GM18508 (cell line): ENCODE measurements at regions not wholly inside any gene's neighbourhood (a gene's known extent, or its start where the extent isn't known, plus 50 kb on each side); places are given as distances from the start of the nearest gene placed in this dataset.

Experiments used
- ATAC-seq: cut with Tn5 transposase; IDR thresholded peaks from one replicate; pipeline ENCODE4 v1.9.1; 2021; ENCODE audit warnings: moderate number of reproducible peaks; ENCODE audit not compliant: insufficient read depth, unreplicated experiment

DNA sequence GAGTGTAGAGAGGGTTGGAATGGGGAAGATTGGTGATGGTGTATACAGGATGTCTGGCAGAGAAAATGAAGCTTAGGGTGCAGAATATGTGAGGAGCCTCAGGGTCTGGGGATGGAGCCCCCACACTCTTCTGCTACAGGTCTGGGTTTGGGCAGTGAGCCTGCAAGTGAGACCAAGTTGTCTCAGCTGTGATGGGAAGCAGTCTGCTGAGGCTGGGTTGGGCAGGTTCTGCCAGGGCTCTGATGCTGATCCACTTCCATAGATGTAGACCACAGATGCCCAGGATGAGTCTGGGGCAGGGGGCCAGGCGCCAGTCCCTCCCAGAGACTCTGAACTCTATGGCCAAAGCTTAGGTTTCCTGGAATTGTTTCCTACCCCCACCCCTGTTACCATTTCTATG is 516.9 kb downstream of the PTPRU start:
- no peak for ATAC-seq

DNA sequence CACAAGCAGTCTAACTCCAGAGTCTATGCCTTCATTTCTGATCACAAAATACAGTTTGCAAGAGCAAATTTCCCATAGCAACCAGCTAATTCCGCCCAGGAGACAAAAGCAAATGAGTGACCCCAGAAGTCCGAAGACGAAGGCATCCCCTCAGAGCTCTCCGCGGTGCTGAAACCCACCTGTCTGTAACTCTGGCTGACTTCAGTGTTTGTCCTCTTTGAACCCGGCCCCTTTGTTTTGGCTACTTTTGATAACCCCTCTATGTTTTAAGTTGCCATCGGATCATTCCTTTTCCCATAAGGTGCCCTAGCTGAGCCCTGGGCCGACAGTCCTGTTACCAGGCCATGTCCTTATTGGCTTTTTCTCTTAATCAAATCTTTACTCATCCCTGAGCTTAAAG is 515.8 kb downstream of the PTPRU start:
- no peak for ATAC-seq

GRCh38 chr1:29749024-29749945 is 513.0 kb downstream of the PTPRU start:
- no peak for ATAC-seq

DNA sequence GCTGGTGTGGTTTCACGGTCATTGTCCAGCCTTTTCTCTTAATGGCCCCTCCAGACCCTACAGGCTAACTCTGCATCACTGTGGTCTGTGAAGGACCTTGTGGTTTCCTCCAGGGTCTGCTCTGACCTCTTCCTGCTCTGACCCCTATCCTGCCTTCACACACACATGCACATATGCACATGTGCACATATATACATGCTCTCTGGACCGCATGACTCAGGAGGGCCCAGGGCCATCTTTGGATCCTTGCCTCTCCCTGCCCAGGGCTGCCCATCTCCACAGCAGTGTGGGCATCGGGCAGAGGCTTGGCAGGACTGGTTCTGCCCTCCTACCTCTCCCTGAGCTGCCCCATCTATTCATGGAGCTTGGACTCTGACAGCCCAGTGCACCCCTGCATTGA is 510.9 kb downstream of the PTPRU start:
- no peak for ATAC-seq

DNA sequence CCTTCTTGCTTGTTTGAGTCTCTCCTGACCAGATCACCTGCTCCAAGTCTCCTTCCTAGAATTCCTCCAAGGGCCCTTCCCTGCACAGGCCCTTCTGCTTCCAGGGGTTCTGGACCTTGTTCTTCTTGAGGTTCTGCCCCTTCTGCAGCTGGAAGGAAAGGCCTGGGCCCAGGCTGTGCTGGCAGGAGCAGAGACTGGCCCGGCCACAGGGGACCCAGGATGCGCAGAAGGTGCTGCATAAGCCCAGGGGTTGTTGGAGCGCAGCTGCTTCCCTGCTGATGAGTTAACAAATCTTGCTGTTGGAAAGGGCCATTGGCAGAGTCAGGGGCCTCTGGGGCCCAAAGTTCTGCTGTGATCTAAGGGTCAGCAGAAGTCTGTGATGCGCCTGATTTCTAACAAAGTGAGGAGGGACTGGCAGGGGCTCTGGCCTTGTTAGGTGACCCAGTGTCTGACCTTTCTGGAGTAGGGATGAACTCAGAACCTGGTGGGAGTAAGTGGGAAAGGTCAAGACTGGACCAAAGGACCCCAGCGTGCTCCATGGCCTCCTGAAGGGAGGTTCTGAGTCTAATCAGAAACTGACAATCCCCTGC is 509.8 kb downstream of the PTPRU start:
- no peak for ATAC-seq

DNA sequence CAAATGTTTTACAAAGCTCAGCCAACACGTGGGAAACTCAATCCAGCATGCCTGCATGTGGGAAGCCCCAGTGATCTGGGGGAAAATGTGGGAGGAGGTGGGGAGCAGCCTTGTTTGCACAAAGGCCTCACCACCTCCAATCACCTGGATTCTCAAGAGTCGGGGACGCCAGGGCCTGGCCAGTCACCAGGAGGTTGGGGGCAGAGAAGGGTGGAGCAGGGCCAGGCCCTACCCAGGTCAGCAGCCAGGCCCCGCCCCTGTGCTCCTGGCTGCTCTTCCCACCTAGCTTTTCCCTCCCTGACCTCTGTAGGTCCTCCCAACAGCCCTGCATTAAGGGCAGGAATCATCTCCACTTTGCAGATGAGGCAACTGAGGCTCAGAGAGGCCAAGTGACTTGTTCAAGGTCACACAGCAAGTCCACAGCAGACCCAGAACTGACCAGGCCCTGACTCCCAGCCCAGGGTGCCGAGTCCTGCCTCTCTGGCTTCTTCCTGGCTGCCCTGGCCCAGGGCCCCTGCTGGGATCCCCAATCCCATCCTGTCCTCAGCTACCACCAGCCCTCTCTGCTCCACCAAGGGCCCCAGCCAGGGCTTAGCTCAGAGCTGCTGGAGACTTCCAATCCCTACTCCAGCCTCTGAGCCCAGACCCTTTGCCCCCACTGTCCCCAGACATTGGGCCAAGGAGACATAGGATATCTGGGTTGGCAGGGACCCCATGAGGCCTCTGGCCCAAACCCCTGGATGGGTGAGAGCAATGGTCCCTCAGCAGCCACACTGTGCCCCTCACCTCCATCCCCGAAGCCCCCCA is 508.6 kb downstream of the PTPRU start:
- ATAC-seq, result no peak

DNA sequence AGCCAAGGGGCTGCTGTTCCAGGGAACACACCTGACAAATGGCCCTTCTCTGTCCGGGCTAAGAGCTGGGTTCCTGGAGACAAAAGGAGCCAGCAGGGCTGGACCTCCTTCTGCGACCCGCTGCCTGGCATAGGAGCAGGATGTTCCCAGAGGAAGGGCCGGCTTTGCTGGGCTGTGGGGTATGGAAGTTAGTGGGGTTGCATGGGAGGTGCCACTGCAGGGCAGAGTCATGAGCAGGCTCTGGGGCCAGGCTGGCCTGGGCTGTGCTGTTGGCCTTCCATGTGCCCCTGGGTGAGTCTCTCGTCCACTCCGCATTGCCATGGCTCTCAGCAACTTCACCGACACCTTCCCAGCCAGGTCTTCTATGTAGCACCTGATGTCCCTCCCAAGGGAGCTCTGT is 507.6 kb downstream of the PTPRU start:
- ATAC-seq, result no peak

DNA sequence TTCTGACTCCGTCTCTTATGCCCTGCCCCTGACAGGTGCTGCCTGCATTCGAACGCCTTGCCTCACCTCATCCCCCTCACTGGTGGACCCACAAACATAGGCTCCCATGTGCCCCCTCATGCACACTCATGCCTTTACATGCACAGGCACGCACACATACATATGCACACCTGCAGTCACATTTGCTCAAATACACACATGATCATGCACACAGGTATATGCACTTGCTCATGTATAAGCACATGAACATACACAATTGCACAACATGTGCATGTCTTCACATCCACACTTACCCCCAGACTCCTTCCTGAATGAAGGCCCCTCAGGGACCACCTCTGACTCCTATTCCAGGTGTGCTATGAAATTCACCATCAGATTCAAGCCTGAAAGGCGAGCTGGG is 506.9 kb downstream of the PTPRU start:
- ATAC-seq, result no peak

DNA sequence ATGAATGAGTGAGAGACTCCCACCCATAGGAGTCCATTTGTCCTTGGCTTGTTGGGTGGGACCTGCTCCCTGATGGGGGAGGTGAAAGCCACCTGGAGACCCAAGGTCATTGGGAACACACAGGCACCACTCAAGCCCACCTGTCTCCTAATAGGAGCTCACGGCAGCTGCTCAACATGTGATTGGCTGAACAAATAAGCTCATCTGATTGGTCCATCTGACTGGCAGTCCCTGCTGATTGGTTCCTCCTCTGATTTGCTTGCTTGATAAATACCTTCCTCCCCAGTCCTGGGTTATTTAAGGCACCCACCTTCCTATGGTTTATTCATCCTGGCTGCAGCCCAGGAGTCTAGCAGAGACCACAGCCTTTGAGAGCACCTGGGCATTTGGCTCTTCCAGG is 502.9 kb downstream of the PTPRU start:
- ATAC-seq, result no peak

GRCh38 chr1:29736582-29737188 is 500.4 kb downstream of the PTPRU start:
- no peak for ATAC-seq

DNA sequence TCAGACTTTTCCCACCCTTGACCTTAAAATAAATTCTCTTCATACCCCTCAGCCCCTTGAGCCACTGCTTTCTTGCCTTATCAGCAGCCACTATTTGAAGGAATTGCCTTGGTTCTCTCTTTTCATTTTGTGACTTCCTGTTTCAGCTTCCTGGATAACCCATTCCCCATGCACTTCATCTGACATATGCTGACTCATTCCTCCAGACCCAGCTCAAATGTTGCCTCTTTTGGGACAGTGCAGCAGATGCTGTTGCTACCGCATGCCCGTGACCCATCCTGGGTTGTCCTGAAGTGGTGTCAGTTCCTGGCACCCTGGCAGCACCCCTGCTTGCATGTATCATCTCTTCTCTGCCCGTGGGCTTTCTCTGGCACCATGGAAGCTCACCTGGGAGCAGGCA is 496.1 kb downstream of the PTPRU start:
- ATAC-seq, result no peak

- no peak for ATAC-seq
Observed at GRCh38 chr1:29730623-29731022, 494.3 kb downstream of the PTPRU start.

- ATAC-seq, result no peak
Observed at GRCh38 chr1:29729281-29729680, 493.0 kb downstream of the PTPRU start.

DNA sequence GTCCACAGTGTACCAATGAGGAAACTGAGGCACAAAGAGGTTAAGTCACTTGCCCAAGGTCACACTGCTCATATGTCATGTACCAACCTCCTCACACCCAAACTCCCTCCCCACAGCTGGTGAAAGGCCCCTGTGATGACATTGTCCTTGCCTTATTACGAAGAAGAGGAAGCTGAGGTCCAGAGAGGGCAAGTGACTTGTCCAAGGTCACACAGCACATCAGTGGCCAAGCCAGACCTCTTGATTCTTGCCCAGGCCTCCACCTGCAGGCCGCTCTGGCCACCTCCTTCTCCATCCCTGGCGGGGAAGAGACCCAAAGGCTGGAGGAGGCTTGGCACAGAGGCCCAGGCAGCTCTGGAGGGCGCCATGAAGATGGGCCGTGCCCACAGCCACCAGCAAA is 492.4 kb downstream of the PTPRU start:
- ATAC-seq, result no peak

DNA sequence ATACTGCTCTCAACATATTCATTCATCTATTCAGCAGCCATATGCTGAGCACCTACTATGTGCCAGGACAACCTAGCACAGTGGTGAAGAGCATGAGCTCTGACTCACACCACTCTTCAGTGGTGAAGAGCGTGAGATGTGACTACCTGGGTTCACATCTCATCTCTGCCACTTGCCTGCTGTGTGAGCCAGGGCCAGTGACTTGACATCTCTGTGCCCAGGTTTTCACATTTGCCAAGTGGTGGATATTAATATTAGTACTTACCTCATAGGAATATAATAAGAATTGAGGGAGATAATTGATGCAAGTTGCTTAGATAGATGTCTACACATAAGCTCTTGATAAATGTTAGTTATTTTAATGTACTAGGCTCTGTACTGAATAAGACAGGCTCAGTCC is 488.9 kb downstream of the PTPRU start:
- no peak for ATAC-seq

- ATAC-seq, result no peak
Observed at GRCh38 chr1:29722598-29722997, 486.3 kb downstream of the PTPRU start.

DNA sequence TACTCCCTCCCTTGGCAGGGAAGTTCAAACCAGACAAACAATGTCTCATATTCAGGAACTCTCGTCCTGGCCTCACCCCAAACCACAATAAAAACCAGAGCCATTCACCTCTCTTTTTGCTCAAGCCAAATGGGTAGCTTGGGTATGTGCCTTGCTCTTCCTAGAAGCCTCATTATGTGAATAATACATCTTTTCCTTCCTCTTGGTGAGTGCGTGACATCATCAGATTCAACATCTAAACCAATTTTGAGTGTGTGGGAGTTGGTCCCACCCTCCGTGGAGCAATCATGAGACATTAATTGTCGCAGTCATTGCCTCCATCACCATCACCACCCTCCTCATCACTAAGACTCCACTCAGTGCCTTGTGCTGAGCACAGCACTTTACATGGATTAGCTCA is 482.9 kb downstream of the PTPRU start:
- ATAC-seq, result no peak

DNA sequence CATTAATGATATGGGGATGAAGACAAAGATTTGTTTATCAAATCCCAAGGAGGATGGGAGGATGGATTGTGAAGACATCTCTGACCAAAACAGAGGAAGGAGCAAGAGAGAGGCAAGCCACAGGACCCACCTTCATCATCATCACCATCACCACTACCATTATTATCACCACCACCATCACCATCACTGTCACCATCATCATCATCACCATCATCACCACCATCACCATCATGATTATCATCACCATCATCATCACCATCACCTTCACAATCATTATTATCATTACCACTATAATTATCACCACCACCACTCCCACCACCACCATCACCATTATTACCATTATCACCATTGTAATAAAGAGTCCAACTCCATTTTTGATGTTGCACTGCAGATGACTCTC is 482.5 kb downstream of the PTPRU start:
- ATAC-seq, result no peak

- ATAC-seq, result no peak
Observed at GRCh38 chr1:29716306-29716705, 480.0 kb downstream of the PTPRU start.

DNA sequence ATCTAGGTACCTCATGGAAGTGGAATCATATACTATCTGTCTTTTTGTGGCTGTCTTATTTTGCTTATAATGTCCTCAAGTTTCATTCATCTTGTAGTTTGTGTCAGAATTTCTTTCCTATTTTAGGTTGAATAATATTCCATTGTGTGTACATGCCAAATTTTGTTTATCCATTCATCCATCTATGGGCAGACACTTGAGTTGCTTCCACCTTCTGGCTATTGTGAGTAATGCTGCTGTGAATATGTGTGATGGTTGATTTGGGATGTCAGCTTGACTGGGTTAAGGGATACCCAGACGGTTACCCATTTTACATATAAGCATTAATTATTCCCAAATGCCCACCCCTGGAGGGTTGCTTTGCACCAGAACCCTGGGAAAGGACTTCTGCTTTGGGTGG is 477.5 kb downstream of the PTPRU start:
- no peak for ATAC-seq

- no peak for ATAC-seq
Observed at GRCh38 chr1:29712801-29713200, 476.5 kb downstream of the PTPRU start.
